ENCODE measurements at regions not wholly inside any gene's neighbourhood (a gene's known extent, or its start where the extent isn't known, plus 50 kb on each side); places are given as distances from the start of the nearest gene placed in this dataset.
"Not testable (repeated sequence)": the region's sequence is repeated elsewhere in the genome, so short reads cannot be mapped to it uniquely, and the experiment has no call there.

DNA sequence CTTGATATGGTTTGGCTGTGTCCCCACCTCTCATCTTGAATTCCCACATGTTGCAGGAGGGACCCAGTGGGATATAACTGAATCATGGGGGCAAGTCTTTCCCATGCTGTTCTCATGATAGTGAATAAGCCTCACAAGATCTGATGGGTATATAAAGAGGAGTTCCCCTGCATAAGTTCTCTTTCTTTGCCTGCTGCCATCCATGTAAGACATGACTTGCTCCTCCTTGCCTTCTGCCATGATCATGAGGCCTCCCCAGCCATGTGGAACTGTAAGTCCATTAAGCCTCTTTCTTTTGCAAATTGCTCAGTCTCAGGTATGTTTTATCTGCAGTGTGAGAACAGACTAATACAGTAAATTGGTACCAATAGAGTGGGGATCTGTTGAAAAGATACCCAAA, 150.2 kb downstream of the QRSL1 start:
- not testable (repeated sequence) for TF ChIP-seq EZH2 (IDR thresholded peaks at IDR 0.05; ENCODE audit: borderline replicate concordance, insufficient read depth, low read depth, low read length, poor library complexity, severe bottlenecking)
- TF ChIP-seq, protein P1, sequence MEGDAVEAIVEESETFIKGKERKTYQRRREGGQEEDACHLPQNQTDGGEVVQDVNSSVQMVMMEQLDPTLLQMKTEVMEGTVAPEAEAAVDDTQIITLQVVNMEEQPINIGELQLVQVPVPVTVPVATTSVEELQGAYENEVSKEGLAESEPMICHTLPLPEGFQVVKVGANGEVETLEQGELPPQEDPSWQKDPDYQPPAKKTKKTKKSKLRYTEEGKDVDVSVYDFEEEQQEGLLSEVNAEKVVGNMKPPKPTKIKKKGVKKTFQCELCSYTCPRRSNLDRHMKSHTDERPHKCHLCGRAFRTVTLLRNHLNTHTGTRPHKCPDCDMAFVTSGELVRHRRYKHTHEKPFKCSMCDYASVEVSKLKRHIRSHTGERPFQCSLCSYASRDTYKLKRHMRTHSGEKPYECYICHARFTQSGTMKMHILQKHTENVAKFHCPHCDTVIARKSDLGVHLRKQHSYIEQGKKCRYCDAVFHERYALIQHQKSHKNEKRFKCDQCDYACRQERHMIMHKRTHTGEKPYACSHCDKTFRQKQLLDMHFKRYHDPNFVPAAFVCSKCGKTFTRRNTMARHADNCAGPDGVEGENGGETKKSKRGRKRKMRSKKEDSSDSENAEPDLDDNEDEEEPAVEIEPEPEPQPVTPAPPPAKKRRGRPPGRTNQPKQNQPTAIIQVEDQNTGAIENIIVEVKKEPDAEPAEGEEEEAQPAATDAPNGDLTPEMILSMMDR (IDR thresholded peaks at IDR 0.05), result not testable (repeated sequence)
